Glutamatergic neuron (in vitro differentiated cells): ENCODE measurements at regions not wholly inside any gene's neighbourhood (a gene's known extent, or its start where the extent isn't known, plus 50 kb on each side); places are given as distances from the start of the nearest gene placed in this dataset.

ENCODE experiments used
- DNase-seq: peaks from one replicate; pipeline ENCODE4 v3.0.0; 2022
- H3K27ac Mint-ChIP-seq: one replicate; pipeline ENCODE4 v1.8.0; 2020; ENCODE audit warnings: mild to moderate bottlenecking, mixed read lengths, inconsistent platforms; ENCODE audit not compliant: unreplicated experiment
- H3K27me3 Mint-ChIP-seq: one replicate; pipeline ENCODE4 v1.8.0; 2020; ENCODE audit warnings: mild to moderate bottlenecking, moderate library complexity, mixed read lengths, inconsistent platforms; ENCODE audit not compliant: unreplicated experiment
- H3K36me3 Mint-ChIP-seq: one replicate; pipeline ENCODE4 v1.8.0; 2020; ENCODE audit warnings: mild to moderate bottlenecking, mixed read lengths, inconsistent platforms; ENCODE audit not compliant: unreplicated experiment
- H3K4me1 Mint-ChIP-seq: one replicate; pipeline ENCODE4 v1.8.0; 2020; ENCODE audit warnings: mild to moderate bottlenecking, low read depth, mixed read lengths, inconsistent platforms; ENCODE audit not compliant: unreplicated experiment
- H3K4me3 Mint-ChIP-seq: one replicate; pipeline ENCODE4 v1.8.0; 2020; ENCODE audit warnings: mild to moderate bottlenecking, mixed read lengths, inconsistent platforms; ENCODE audit not compliant: unreplicated experiment
- H3K9me3 Mint-ChIP-seq: one replicate; pipeline ENCODE4 v1.8.0; 2020; ENCODE audit warnings: mild to moderate bottlenecking, moderate library complexity, mixed read lengths, inconsistent platforms; ENCODE audit not compliant: unreplicated experiment
- TF ChIP-seq, protein P1 (sequence below): fragments of 200-600 bp; sonication (generic); IDR thresholded peaks from one replicate; pipeline ENCODE4 v1.5.0; 2021; ENCODE audit not compliant: partially characterized antibody, unreplicated experiment

DNA sequence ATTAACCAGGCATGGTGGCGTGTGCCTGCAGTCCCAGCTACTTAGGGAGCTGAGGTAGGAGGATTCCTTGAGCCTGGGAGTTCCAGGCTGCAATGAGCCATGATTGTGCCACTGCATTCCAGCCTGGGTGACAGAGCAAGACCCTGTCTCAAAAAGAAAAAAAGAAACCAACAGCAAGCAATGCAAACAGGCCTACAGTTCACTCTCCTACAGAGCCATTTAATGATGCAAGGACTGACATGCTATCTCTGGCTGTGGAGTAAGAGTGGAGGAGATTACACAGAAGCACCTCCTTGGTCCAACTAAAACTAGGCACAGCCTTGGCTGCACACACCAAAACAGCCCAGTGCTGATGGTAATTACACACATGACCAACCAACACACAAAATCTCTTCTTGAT is 127.5 kb upstream of the SOD1 start:
- Mint-ChIP-seq H3K4me3 (no peak overlapping the region), H3K4me1 (peaks cover 15% of the 10 kb centered on the region), H3K27me3 (peaks cover 3% of the 10 kb centered on the region), H3K27ac (no peak overlapping the region), H3K36me3 (no peaks in the 10 kb centered on the region), H3K9me3 (peaks cover 4% of the 10 kb centered on the region)
- no peak for DNase-seq
- TF ChIP-seq, protein P1, sequence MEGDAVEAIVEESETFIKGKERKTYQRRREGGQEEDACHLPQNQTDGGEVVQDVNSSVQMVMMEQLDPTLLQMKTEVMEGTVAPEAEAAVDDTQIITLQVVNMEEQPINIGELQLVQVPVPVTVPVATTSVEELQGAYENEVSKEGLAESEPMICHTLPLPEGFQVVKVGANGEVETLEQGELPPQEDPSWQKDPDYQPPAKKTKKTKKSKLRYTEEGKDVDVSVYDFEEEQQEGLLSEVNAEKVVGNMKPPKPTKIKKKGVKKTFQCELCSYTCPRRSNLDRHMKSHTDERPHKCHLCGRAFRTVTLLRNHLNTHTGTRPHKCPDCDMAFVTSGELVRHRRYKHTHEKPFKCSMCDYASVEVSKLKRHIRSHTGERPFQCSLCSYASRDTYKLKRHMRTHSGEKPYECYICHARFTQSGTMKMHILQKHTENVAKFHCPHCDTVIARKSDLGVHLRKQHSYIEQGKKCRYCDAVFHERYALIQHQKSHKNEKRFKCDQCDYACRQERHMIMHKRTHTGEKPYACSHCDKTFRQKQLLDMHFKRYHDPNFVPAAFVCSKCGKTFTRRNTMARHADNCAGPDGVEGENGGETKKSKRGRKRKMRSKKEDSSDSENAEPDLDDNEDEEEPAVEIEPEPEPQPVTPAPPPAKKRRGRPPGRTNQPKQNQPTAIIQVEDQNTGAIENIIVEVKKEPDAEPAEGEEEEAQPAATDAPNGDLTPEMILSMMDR, result no peak

DNA sequence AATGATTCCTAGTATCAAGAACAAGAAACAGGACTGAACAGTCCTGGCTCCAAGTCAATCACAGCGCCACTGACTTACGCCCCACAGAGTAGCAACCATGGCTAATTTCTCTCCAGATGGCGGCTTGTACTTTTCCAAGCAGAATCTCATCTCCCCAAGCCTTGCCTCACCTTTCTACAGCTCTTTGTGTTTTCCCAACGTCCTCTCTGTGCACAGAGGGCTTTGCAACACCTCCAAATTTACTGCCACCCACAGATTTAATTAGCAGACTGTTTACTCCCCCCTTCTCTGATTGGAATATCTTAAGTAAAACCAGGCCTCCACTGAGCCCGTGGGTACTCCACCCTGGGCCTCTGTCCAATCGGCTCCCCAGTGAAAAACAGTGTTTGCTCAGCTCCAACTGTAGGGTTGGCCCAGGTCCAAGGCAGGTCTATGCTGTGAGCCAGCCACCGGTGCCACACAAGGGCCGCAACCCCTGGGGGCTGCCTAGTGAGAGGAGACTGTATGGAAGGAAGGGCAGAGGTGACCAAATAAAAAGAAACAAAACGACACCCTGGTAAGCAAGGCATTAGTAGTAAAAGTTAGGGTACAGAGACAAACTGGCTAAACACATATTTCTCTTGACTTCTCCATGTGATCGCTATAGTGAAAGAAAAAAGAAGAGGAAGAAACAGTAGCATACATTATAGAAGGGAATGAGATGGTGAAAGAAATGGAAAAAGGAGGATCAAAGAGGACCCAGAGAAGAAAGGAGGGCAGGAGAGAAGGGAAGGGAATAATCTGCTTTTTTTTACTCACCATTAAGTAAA is 128.4 kb upstream of the SOD1 start:
- peaks cover 4% of the 10 kb centered on the region for H3K9me3 Mint-ChIP-seq
- TF ChIP-seq, protein P1, result no peak
- H3K27ac Mint-ChIP-seq, result no peak overlapping the region
- no peaks in the 10 kb centered on the region for H3K36me3 Mint-ChIP-seq
- H3K27me3 Mint-ChIP-seq, result peaks cover 3% of the 10 kb centered on the region
- peaks cover 15% of the 10 kb centered on the region for H3K4me1 Mint-ChIP-seq
- H3K4me3 Mint-ChIP-seq, result no peak overlapping the region
- DNase-seq, result no peak

DNA sequence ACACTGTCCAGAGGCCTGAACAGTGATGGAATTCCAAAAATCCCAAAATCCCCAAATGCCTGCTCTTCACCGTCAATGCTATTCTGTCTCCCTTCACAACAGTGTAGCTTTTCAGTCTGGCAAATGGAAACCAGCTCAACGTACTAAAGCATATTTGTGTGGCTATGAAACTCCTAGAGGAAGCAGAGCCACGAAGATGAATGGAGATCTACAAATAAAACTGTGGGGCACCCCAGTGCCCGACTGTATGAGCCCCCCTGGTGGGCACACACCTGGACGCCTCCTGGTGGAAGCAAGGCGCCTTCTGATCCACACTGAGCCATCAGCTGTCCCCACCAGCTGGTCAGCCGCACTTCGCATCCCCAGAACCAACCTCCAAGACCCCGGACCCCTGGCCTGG is 129.1 kb upstream of the SOD1 start:
- Mint-ChIP-seq H3K4me3 (no peak overlapping the region), H3K27ac (no peak overlapping the region), H3K27me3 (no peaks in the 10 kb centered on the region), H3K4me1 (peaks cover 15% of the 10 kb centered on the region), H3K36me3 (no peaks in the 10 kb centered on the region), H3K9me3 (peaks cover 4% of the 10 kb centered on the region)
- TF ChIP-seq, protein P1, result no peak
- no peak for DNase-seq

GRCh38 chr21:31529406-31529805 is 130.1 kb upstream of the SOD1 start:
- no peak overlapping the region for H3K4me3 Mint-ChIP-seq
- H3K4me1 Mint-ChIP-seq, result peaks cover 15% of the 10 kb centered on the region
- no peaks in the 10 kb centered on the region for H3K27me3 Mint-ChIP-seq
- TF ChIP-seq, protein P1, result no peak
- H3K27ac Mint-ChIP-seq, result no peak overlapping the region
- no peak for DNase-seq
- no peaks in the 10 kb centered on the region for H3K36me3 Mint-ChIP-seq
- H3K9me3 Mint-ChIP-seq, result peaks cover 4% of the 10 kb centered on the region

DNA sequence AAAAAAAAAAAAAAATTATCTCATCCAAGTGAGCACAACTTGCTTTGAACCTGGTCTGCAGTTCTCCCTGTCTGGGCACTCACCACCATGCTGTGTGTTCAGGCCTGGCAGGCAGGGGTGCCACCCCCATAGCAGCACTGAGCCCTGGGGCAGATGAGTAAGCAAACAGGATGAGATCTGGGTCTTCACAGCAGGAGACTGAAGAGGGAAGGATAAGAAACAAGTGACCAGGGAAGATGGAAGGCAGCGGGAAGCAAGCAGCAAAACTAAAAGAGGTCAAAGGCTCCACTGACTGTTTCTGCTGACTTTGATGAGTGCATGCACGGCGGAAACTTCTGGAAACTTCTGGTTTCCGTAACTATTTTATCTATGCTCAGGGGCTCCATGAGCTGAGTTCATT is 133.5 kb upstream of the SOD1 start:
- Mint-ChIP-seq H3K9me3 (peaks cover 2% of the 10 kb centered on the region), H3K4me3 (no peak overlapping the region), H3K4me1 (peaks cover 14% of the 10 kb centered on the region), H3K27ac (no peak overlapping the region), H3K36me3 (no peaks in the 10 kb centered on the region), H3K27me3 (no peaks in the 10 kb centered on the region)
- no peak for DNase-seq
- TF ChIP-seq, protein P1, result no peak
